ENCODE measurements at regions not wholly inside any gene's neighbourhood (a gene's known extent, or its start where the extent isn't known, plus 50 kb on each side); places are given as distances from the start of the nearest gene placed in this dataset.

DNA sequence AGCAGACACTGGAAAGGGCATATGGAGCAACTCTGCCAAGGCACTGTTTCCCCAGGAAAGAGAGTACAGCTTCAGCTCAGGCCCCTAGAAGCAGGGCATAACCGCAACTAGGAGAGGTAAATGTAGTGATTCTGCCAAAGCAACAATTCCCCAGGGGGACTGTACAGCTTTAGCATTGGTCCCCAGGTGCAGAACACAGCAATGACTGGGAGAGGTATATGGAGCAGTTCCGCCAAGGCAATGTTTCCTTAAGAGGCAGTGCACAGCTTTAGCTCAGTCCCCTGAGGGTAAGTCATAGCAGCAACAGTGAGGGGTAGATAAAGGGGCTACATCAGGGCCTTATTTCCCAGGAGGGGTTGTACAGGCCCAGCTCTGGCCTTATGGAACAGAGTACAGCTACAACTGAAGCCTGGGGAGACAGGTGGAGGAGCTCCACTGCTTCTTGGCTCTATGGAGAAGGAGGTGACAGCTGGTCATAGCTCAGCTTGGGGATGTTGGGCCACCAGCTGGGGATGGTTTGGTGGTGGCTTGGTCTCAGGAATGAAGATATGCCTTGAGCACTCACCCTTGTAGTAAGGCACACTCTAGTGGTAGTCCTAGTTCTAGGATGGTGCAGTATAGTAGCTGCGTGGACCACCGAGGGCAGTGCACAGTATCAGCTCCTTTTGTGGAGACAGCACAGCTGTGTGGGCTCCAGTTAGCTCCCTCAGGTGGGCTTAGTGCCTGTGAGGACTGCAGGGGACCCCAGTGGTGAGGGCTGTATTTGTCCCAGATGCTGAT is 582.7 kb downstream of the PTPRC start:
- Histone ChIP-seq H3K9me3 (ENCODE audit: severe bottlenecking) (no peaks in the 10 kb centered on the region), H3K4me3 (ENCODE audit: severe bottlenecking) (no peak overlapping the region), H3K27me3 (ENCODE audit: insufficient read depth, poor library complexity, severe bottlenecking) (no peaks in the 10 kb centered on the region), H3K36me3 (ENCODE audit: low read depth) (no peaks in the 10 kb centered on the region), H3K4me1 (ENCODE audit: insufficient read depth, poor library complexity, severe bottlenecking) (peaks cover 8% of the 10 kb centered on the region), H3K27ac (ENCODE audit: poor library complexity, severe bottlenecking) (no peak overlapping the region)
- no peak for DNase-seq (ENCODE audit: low spot score)
- TF ChIP-seq, protein P1, sequence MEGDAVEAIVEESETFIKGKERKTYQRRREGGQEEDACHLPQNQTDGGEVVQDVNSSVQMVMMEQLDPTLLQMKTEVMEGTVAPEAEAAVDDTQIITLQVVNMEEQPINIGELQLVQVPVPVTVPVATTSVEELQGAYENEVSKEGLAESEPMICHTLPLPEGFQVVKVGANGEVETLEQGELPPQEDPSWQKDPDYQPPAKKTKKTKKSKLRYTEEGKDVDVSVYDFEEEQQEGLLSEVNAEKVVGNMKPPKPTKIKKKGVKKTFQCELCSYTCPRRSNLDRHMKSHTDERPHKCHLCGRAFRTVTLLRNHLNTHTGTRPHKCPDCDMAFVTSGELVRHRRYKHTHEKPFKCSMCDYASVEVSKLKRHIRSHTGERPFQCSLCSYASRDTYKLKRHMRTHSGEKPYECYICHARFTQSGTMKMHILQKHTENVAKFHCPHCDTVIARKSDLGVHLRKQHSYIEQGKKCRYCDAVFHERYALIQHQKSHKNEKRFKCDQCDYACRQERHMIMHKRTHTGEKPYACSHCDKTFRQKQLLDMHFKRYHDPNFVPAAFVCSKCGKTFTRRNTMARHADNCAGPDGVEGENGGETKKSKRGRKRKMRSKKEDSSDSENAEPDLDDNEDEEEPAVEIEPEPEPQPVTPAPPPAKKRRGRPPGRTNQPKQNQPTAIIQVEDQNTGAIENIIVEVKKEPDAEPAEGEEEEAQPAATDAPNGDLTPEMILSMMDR (IDR thresholded peaks at IDR 0.05; ENCODE audit: poor library complexity, severe bottlenecking) = no peak
- no peak for ATAC-seq (ENCODE audit: low read depth)

DNA sequence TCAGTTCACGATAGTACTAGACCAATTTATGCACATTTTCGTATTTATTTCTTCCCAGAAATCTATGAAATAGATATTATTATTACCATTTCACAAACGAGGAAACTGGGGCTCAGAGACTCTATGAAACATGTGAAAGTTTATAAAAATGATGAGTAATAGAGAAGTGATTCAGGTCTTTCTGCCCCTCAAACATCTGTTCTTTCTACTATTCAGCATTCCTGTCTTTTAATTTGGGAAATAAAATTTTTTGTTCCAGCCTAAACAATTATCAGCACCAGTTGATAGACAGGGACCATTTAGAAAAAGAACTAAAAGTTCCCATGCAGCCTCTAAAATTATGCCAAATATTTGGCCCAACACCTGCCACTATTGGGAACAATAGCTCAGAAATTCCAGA is 585.1 kb downstream of the PTPRC start:
- Histone ChIP-seq H3K27ac (ENCODE audit: poor library complexity, severe bottlenecking) (no peak overlapping the region), H3K4me3 (ENCODE audit: severe bottlenecking) (no peak overlapping the region), H3K4me1 (ENCODE audit: insufficient read depth, poor library complexity, severe bottlenecking) (peaks cover 11% of the 10 kb centered on the region), H3K36me3 (ENCODE audit: low read depth) (no peaks in the 10 kb centered on the region), H3K9me3 (ENCODE audit: severe bottlenecking) (no peaks in the 10 kb centered on the region), H3K27me3 (ENCODE audit: insufficient read depth, poor library complexity, severe bottlenecking) (no peaks in the 10 kb centered on the region)
- DNase-seq (ENCODE audit: low spot score) (no peak), ATAC-seq (ENCODE audit: low read depth) (no peak)
- TF ChIP-seq, protein P1 (IDR thresholded peaks at IDR 0.05; ENCODE audit: poor library complexity, severe bottlenecking) = no peak

DNA sequence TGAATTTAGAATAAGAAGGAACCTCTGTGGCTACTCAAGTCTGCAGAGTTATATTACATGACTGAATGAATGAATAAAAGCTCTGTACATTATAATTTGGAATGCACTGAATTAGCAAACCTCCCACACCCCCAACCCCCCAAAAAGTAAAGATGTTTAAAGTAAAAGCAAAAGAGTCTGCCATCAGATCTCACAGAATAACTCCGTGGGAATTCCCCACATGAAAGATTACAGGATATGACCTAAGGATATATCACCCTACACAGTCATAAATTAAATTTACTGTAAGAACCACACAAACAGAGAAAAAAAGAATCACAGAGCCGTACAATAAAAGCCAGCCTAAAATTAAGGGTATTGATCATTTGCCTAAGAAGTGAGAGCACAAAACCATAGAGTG is 587.3 kb downstream of the PTPRC start:
- Histone ChIP-seq H3K4me1 (ENCODE audit: insufficient read depth, poor library complexity, severe bottlenecking) (peaks cover 11% of the 10 kb centered on the region), H3K36me3 (ENCODE audit: low read depth) (no peaks in the 10 kb centered on the region), H3K27ac (ENCODE audit: poor library complexity, severe bottlenecking) (no peak overlapping the region), H3K9me3 (ENCODE audit: severe bottlenecking) (no peaks in the 10 kb centered on the region), H3K27me3 (ENCODE audit: insufficient read depth, poor library complexity, severe bottlenecking) (no peaks in the 10 kb centered on the region), H3K4me3 (ENCODE audit: severe bottlenecking) (no peak overlapping the region)
- TF ChIP-seq, protein P1 (IDR thresholded peaks at IDR 0.05; ENCODE audit: poor library complexity, severe bottlenecking) = no peak
- peak; percentile 95 for ATAC-seq (ENCODE audit: low read depth)
- DNase-seq (ENCODE audit: low spot score) = no peak

DNA sequence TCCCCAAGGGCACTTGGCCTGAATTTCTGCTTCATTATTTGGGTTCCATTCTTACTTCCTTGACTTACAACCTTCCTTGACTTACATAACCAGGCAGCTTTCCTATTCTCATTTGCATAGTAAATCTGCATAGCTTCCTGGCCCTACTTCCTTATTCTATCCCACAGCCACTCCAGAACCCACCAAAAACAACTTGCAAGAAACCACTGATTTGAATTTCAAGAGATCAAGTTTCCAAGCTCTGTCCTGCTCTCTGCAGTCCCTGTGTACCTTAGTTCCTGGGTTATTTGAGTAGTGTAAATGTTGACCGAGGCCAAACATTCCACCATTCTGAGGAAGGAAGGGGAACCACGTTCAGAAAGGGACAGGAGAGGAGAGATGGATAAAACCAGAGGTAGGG is 603.3 kb downstream of the PTPRC start:
- Histone ChIP-seq H3K27me3 (ENCODE audit: insufficient read depth, poor library complexity, severe bottlenecking) (no peaks in the 10 kb centered on the region), H3K27ac (ENCODE audit: poor library complexity, severe bottlenecking) (no peak overlapping the region), H3K36me3 (ENCODE audit: low read depth) (no peaks in the 10 kb centered on the region), H3K4me3 (ENCODE audit: severe bottlenecking) (no peak overlapping the region), H3K4me1 (ENCODE audit: insufficient read depth, poor library complexity, severe bottlenecking) (no peaks in the 10 kb centered on the region), H3K9me3 (ENCODE audit: severe bottlenecking) (no peaks in the 10 kb centered on the region)
- TF ChIP-seq, protein P1 (IDR thresholded peaks at IDR 0.05; ENCODE audit: poor library complexity, severe bottlenecking) = no peak
- DNase-seq (ENCODE audit: low spot score) = no peak
- no peak for ATAC-seq (ENCODE audit: low read depth)

DNA sequence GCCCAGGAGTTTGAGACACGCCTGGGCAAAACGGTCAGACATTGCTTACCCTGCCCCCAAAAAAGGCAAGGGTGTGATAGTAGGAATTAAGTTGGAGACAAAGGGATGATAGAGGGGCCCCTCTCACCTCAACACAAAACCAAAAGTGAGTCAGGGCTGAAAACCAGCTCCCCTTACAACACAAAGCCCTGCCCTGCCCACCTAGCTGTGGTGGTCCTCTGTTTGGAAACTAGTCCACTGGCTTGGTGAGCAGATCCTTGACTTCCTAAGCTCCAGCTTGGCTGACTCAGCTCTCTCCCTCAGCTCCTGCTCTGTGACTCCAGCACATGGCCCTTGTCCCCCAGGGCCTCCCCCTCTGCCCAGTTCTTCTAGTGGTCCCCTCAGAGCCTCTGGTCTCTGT is 603.8 kb downstream of the PTPRC start:
- no peak overlapping the region for H3K27ac ChIP-seq (ENCODE audit: poor library complexity, severe bottlenecking)
- H3K4me1 ChIP-seq (ENCODE audit: insufficient read depth, poor library complexity, severe bottlenecking) = peaks cover under 1% of the 10 kb centered on the region
- H3K27me3 ChIP-seq (ENCODE audit: insufficient read depth, poor library complexity, severe bottlenecking) = no peaks in the 10 kb centered on the region
- H3K4me3 ChIP-seq (ENCODE audit: severe bottlenecking) = no peak overlapping the region
- H3K36me3 ChIP-seq (ENCODE audit: low read depth) = no peaks in the 10 kb centered on the region
- H3K9me3 ChIP-seq (ENCODE audit: severe bottlenecking) = no peaks in the 10 kb centered on the region
- DNase-seq (ENCODE audit: low spot score) (no peak), ATAC-seq (ENCODE audit: low read depth) (no peak)
- TF ChIP-seq, protein P1 (IDR thresholded peaks at IDR 0.05; ENCODE audit: poor library complexity, severe bottlenecking) = no peak
